GM19351 (cell line): ENCODE measurements at regions not wholly inside any gene's neighbourhood (a gene's known extent, or its start where the extent isn't known, plus 50 kb on each side); places are given as distances from the start of the nearest gene placed in this dataset.

Experiments
- ATAC-seq: cut with Tn5 transposase; IDR thresholded peaks from one replicate; pipeline ENCODE4 v1.9.1; 2021; ENCODE audit warnings: mild to moderate bottlenecking, moderate library complexity; ENCODE audit not compliant: unreplicated experiment

DNA sequence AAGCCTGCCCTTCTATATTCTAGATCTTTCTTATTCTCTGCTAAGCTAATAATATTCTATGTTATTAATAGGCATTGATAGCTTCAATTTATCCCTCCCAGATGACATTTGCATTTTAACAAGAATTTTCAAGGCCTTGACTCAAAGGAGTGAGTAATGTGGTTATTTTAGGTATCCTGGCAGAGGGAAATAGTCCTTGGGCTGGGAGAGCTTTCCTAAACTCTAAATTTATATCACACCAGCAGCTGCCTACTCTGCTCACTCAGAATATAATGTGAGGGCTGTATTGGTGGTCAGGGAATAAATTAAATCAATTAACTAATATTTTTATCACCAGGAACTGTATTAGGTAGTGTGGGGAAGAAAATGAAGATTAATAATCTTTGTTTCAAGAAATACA lies 74.8 kb upstream of the ADAM23 start:
- no peak for ATAC-seq

DNA sequence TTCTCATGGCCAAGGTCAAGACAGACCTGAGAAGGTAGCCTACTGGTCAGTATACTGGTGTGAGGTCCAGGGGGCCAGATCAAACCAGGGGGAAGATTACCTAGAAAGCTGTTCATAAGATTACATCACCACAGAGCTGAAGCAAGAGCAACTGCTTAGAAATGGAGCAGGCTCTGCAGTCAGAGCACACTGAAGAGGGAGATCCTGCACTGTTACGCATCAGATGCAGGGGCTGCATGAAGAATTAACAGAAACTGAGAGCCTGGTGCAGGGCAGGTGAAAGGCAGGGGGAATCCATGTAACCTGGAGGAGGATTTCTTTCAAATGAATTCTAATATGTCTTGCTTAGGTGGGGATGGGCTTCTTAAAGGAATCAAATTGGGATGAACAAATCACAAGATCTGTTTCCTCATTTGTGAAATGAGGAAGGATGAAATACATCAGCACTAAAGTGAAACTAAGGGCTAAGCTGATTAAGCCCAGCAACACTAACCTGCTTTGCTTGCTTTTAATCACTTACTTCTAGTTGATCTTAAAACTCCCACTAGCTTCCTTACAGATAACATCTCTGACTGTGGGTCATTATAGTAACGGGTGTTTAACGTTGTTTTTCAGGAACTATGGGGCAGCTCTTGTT lies 74.3 kb upstream of the ADAM23 start:
- no peak for ATAC-seq

DNA sequence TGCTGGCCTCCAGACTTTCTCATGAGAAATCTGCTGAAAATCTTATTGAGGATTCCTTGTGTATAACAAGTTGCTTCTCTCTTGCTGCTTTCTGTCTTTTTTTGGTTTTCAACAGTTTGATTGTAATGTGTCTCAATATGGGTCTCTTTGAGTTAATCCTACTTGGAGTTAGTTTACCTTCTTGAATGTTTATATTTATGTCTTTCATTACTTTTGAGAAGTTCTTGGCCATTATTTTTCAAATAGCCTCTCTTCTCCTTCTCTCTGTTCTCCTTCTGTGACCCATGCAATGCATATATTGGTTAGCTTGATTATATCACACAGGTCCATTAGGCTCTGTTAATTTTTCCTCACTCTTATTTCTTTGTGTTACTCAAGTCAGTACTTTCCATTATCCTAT lies 67.4 kb upstream of the ADAM23 start:
- ATAC-seq = no peak

DNA sequence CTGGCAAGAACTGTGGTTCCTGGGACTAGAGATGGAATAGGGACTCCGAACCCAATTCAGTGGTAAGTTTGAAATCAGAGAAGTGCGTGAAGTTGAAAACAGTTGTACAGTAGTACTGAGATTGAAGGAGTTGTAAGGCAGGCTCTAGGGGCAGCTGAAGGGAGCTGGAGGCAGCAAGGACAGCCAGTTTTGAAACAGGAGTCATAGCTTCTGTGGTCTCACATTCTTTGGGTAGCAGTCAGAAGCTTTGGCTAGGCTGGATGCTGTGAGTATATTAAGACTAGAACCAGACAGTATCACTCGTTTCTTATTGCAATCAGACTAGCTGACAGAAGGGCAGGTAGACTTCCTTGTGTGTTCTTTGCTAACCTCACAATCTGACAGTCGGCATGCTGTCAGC lies 64.5 kb upstream of the ADAM23 start:
- ATAC-seq = no peak

DNA sequence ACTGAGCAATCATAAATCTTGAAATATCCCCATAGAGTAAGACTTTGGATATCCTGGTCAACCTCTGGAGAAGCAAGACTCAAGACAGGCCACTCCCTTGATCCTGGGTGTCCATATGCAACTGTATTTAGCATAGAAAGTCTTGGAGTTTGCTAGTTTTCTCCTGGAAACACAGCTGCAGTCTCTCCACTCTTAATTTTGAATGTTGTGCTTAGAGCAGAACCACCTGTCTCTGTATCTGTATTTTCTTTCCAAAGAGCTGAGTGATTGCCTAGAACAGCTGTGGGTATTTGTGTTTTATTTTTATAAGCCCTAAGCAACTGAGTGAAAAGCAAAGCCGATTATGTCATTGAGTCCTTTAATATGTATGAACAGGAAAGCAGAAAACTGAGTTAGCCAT lies 64.1 kb upstream of the ADAM23 start:
- no peak for ATAC-seq

DNA sequence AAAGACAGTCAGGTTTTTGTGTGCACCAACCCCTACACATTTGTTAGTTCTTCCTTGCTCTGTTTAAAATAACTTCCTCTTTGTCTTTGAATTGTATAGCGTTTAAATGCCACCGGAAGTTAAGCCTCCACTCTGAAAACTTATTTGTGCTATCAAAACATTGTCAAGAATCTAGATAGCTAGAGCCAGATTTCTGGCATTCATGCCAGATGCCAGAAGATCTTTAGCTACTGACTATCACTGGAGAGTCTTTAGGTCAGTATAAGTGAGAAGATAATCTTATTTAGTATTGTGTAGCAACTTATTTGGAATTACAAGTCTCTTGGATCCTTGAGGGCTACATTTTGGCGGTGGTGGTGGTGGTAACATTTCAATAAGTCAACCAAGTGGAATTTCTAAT lies 63.4 kb upstream of the ADAM23 start:
- ATAC-seq = no peak

DNA sequence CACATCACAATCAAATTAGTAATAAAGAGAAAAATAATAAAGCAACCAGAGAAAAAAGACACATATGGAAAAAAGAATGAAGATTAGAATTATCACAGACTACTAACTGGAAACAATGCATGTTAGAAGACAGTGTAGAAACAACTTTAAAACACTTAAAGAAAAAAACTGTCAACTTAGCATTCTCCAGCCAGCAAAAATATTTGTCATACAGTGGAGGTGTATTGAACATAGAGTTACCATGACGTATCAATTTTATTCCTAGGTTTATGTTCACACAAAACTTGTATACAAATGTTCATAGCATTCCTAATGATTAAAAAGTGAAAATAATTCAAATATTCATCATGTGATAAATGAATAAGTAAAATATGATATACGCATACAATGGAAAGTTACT lies 61.5 kb upstream of the ADAM23 start:
- ATAC-seq = no peak

DNA sequence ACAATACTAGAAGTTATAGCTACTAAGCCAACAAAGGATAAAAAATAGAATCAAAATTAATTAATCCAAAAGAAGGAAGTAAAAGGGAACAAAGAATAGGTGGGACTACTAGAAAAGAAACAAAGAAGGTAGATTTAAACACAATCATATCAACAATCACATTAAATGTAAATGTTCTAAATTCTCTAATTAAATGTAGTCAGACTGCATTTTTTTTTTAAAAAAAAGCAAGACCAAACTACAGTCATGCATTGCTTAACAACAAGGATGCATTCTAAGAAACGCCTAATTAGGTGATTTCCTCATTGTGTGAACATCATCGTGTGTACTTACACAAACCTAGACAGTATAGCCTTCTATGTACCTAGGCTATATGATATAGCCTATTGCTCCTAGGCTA lies 59.7 kb upstream of the ADAM23 start:
- no peak for ATAC-seq

DNA sequence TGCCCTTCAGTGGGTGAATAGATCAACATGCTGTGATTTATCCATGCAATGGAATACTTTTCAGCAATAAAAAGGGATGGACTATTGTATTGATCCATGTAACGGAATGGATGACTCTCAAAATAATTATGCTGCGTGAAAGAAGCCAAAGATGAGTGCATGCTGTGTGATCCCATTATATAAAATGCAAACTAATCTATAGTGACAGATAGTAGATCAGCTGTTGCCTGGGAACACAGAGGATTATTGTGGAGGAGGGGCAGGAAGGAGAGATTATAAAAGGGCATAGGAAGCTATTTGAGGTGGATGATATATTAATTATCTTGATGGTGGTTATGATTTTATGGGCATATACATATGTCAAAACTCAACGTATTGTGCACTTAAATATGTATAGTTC lies 55.5 kb upstream of the ADAM23 start:
- ATAC-seq = no peak

DNA sequence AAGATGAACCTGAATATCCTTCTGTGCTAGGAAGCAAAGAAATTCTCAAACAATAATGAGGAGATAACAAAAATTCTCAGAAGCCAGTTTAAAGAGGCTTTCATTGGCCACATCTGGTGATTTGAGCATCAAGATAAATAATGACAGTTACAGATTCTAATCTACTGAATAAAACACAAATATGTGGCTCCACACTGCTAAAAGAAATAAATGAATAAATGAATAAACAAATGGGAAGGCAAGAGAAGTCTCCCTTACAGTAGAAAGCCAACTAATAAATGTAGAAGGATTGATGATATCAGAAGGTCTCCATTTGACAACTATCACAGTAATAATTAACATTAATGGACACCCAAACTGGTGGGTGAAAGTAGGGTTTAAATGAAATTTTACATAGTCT lies 54.6 kb upstream of the ADAM23 start:
- ATAC-seq = no peak

DNA sequence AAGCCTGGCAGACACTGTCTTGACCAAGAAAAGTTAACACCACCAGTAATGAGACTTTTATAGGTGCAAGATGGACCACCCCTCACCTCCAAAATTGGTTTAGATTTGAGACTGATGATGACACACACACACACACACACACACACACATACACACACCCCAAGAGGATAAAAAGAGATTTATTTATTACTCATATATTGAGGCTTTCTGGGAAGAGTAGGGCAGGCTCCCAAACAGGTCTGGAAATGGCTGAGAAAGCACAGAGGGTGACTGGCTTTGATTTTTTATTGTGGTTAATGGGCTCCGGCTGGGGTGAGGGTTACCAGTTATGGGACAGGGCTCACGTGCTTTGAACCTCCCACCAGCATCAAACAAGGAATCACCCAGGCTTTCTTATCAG lies 54.2 kb upstream of the ADAM23 start:
- ATAC-seq = no peak

DNA sequence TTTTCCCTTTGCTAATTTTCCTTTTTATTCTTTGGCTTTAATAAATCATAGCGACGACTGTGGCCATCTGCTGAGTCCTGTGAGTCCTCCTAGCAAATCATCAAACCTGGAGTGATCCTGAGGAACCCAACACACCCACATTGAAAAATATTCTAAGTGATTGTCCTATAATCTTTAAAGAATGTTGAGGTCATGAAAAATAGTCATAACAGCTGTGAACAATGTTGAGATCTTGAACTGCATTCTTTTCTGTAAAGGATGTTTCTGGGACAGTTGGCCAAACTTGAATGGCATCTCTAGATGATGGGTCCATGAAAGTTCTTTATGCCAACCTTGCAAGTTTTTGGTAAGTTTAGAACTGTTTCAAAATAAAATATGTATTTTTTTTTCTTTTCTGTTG lies 53.2 kb upstream of the ADAM23 start:
- ATAC-seq = no peak

DNA sequence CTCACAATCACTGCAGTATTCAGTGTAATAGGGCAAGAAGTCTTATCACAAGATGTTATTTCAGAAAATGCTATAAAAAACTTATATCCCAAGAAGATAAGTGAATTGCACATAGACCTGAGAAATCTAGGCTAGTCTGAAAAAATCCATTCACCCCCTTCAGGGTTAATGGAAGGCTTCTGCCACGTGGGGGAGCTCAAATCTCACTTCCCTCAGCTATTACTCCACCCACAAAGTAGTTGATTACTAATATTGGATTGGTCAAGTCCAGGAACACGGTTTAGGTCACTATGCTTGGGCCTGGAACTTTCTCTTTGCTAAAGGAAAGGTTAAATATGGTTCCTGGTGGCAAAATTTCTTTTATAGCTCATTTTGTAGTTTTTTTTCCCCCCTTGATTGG lies 51.2 kb upstream of the ADAM23 start:
- ATAC-seq = peak; percentile 99
